H1 (cell line): ENCODE measurements at regions not wholly inside any gene's neighbourhood (a gene's known extent, or its start where the extent isn't known, plus 50 kb on each side); places are given as distances from the start of the nearest gene placed in this dataset.

ENCODE experiments used
- CTCF ChIA-PET: fragments of 300-600 bp; sonication (Branson Sonifier 250); formaldehyde crosslinking; loops from one replicate; lab custom pipeline; 2021; ENCODE audit not compliant: partially characterized antibody; lab: Charles Lee
- POLR2A ChIA-PET: fragments of 300-600 bp; sonication (Branson Sonifier 250); formaldehyde crosslinking; loops from one replicate; lab custom pipeline; 2021; ENCODE audit warnings: inconsistent platforms; ENCODE audit not compliant: partially characterized antibody; lab: Charles Lee
- DNase-seq, 2 experiments: peaks; one replicate each; pipeline versions ENCODE4 v3.0.0 to v3.0.0-alpha.2; 2010 to 2022; ENCODE audit warnings: low spot score in 2 of 2, low read depth in 1 of 2, mixed read lengths in 1 of 2
- FAIRE-seq: peaks from 2 replicates; lab custom pipeline; 2011; peaks lifted over from hg19 to GRCh38; lab: Jason Lieb, UNC
- H2AFZ ChIP-seq: 2 replicates; pipeline ENCODE4 v1.8.1; 2012; ENCODE audit warnings: low read length, inconsistent platforms
- H2AK5ac ChIP-seq: 2 replicates; pipeline ENCODE4 v1.6.1; 2013; ENCODE audit warnings: low read depth, low read length
- H2BK120ac ChIP-seq: replicated peaks from 2 replicates; pipeline ENCODE3; 2013; ENCODE audit warnings: low read depth, low read length, inconsistent platforms
- H2BK12ac ChIP-seq: 2 replicates; pipeline ENCODE4 v1.6.1; 2013; ENCODE audit warnings: low read depth, low read length
- H2BK15ac ChIP-seq: 2 replicates; pipeline ENCODE4 v1.6.1; 2013; ENCODE audit warnings: low read length
- H2BK20ac ChIP-seq: 2 replicates; pipeline ENCODE4 v1.6.1; 2013; ENCODE audit warnings: low read length
- H2BK5ac ChIP-seq: 2 replicates; pipeline ENCODE4 v1.6.1; 2013; ENCODE audit warnings: low read depth, low read length
- H3K14ac ChIP-seq: 2 replicates; pipeline ENCODE4 v1.6.1; 2013; ENCODE audit warnings: inconsistent platforms; ENCODE audit not compliant: insufficient read length
- H3K18ac ChIP-seq: 2 replicates; pipeline ENCODE4 v1.6.1; 2013; ENCODE audit warnings: low read length; ENCODE audit errors: extremely low read depth
- H3K23ac ChIP-seq: 2 replicates; pipeline ENCODE4 v1.6.1; 2013; ENCODE audit warnings: inconsistent platforms; ENCODE audit not compliant: insufficient read length
- H3K23me2 ChIP-seq: 2 replicates; pipeline ENCODE4 v1.6.1; 2013; ENCODE audit warnings: low read depth, low read length
- H3K27ac ChIP-seq: 2 replicates; pipeline ENCODE4 v1.6.1; 2011; ENCODE audit warnings: low read depth, low read length, inconsistent platforms
- H3K27me3 ChIP-seq, 4 experiments: replicated peaks in 1 of 4; 1 replicate in 1 of 4; 2 replicates in 3 of 4; pipeline versions ENCODE4 v1.6.1 to v1.8.1; 2011 to 2013; ENCODE audit warnings: low read length in 3 of 4, mild to moderate bottlenecking in 3 of 4, inconsistent platforms in 2 of 4, mixed read lengths in 2 of 4, moderate library complexity in 1 of 4; ENCODE audit not compliant: control insufficient read depth in 3 of 4, insufficient read depth in 3 of 4; ENCODE audit errors: extremely low read depth in 1 of 4
- H3K36me3 ChIP-seq, 4 experiments: 2 replicates each; pipeline versions ENCODE4 v1.6.1 to v1.8.1; 2011 to 2013; ENCODE audit warnings: mild to moderate bottlenecking in 4 of 4, low read length in 3 of 4, moderate library complexity in 2 of 4, control low read depth in 1 of 4, inconsistent platforms in 1 of 4; ENCODE audit not compliant: insufficient read depth in 4 of 4, control insufficient read depth in 2 of 4
- H3K4ac ChIP-seq: replicated peaks from 2 replicates; pipeline ENCODE3; 2013; ENCODE audit warnings: low read length, low read depth, mixed read lengths, inconsistent platforms; ENCODE audit not compliant: insufficient read length
- H3K4me1 ChIP-seq, 4 experiments: replicated peaks in 1 of 4; 1 replicate in 1 of 4; 2 replicates in 3 of 4; pipeline versions ENCODE4 v1.6.1 to v1.8.1; 2011 to 2013; ENCODE audit warnings: low read length in 3 of 4, inconsistent platforms in 2 of 4, mixed read lengths in 1 of 4; ENCODE audit not compliant: insufficient read depth in 4 of 4, control insufficient read depth in 3 of 4
- H3K4me2 ChIP-seq, 2 experiments: 2 replicates each; pipeline versions ENCODE4 v1.6.1 to v1.8.1; 2011 to 2013; ENCODE audit warnings: low read depth in 2 of 2, low read length in 2 of 2, control low read depth in 1 of 2, inconsistent platforms in 1 of 2, mild to moderate bottlenecking in 1 of 2; ENCODE audit not compliant: insufficient read depth in 1 of 2
- H3K4me3 ChIP-seq, 4 experiments: fragments of 200-600, 300-600 bp in 1 of 4; sonication (generic), shearing (Covaris generic), sonication (Bioruptor Twin) in 1 of 4; 2 replicates each; pipeline versions ENCODE4 v1.5.1 to v1.8.1; 2011 to 2016; ENCODE audit warnings: low read length in 4 of 4, low read depth in 3 of 4, control low read depth in 2 of 4, inconsistent platforms in 2 of 4, mild to moderate bottlenecking in 2 of 4, mixed read lengths in 1 of 4, moderate library complexity in 1 of 4; ENCODE audit not compliant: insufficient read depth in 2 of 4; ENCODE audit errors: extremely low read depth in 1 of 4
- H3K56ac ChIP-seq: replicated peaks from 2 replicates; pipeline ENCODE3; 2013; ENCODE audit warnings: low read depth, mild to moderate bottlenecking, mixed read lengths, low read length, inconsistent platforms; ENCODE audit not compliant: insufficient read length
- H3K79me1 ChIP-seq: 2 replicates; pipeline ENCODE4 v1.6.1; 2013; ENCODE audit warnings: low read depth, low read length, control low read depth
- H3K79me2 ChIP-seq, 2 experiments: 2 replicates each; pipeline versions ENCODE4 v1.6.1 to v1.8.1; 2012 to 2013; ENCODE audit warnings: low read length in 2 of 2, mild to moderate bottlenecking in 2 of 2, inconsistent platforms in 1 of 2; ENCODE audit not compliant: insufficient read depth in 2 of 2, control insufficient read depth in 1 of 2
- H3K9ac ChIP-seq, 4 experiments: replicated peaks in 1 of 4; 1 replicate in 1 of 4; 2 replicates in 3 of 4; pipeline versions ENCODE4 v1.6.1 to v1.8.1; 2011 to 2013; ENCODE audit warnings: low read depth in 3 of 4, low read length in 3 of 4, control low read depth in 2 of 4, mild to moderate bottlenecking in 2 of 4, moderate library complexity in 2 of 4, inconsistent platforms in 1 of 4; ENCODE audit errors: extremely low read depth in 1 of 4
- H3K9me3 ChIP-seq, 2 experiments: 2 replicates each; pipeline versions ENCODE4 v1.6.1 to v1.8.1; 2012 to 2013; ENCODE audit warnings: mild to moderate bottlenecking in 2 of 2, moderate library complexity in 2 of 2, control low read depth in 1 of 2, inconsistent platforms in 1 of 2, low read depth in 1 of 2, low read length in 1 of 2, mixed read lengths in 1 of 2; ENCODE audit not compliant: insufficient read depth in 2 of 2
- H4K20me1 ChIP-seq, 2 experiments: replicated peaks in 1 of 2; 2 replicates each; pipeline versions ENCODE3 to v1.8.1; 2011 to 2013; ENCODE audit warnings: inconsistent platforms in 2 of 2, low read length in 2 of 2, mild to moderate bottlenecking in 1 of 2; ENCODE audit not compliant: insufficient read depth in 2 of 2, control insufficient read depth in 1 of 2
- H4K5ac ChIP-seq: 2 replicates; pipeline ENCODE4 v1.6.1; 2013; ENCODE audit warnings: low read length, low read depth, mixed read lengths, inconsistent platforms; ENCODE audit not compliant: insufficient read length
- H4K8ac ChIP-seq: 2 replicates; pipeline ENCODE4 v1.8.0; 2013; ENCODE audit warnings: mild to moderate bottlenecking, moderate library complexity, low read length, inconsistent platforms; ENCODE audit not compliant: insufficient read depth; ENCODE audit errors: extremely low read depth
- H4K91ac ChIP-seq: replicated peaks from 2 replicates; pipeline ENCODE3; 2013; ENCODE audit warnings: low read length, mixed read lengths, inconsistent platforms; ENCODE audit not compliant: insufficient read length
- HDAC2 ChIP-seq, 2 experiments: fragments of 300-600 bp in 1 of 2; sonication (generic) in 1 of 2; IDR thresholded peaks; 2 replicates each; pipeline ENCODE4 v1.6.1; 2011 to 2012; ENCODE audit warnings: low read depth in 2 of 2, low read length in 2 of 2, mild to moderate bottlenecking in 2 of 2, moderate library complexity in 2 of 2, borderline replicate concordance in 1 of 2, inconsistent platforms in 1 of 2
- JUN ChIP-seq: IDR thresholded peaks from 2 replicates; pipeline ENCODE4 v1.6.1; 2011; ENCODE audit warnings: low read depth, mild to moderate bottlenecking, improper control_type of control experiment, low read length
- JUND ChIP-seq: IDR thresholded peaks from 2 replicates; pipeline ENCODE4 v1.6.1; 2011; ENCODE audit warnings: mild to moderate bottlenecking, improper control_type of control experiment, low read length
- KDM1A ChIP-seq: fragments of 200-600, 300-600 bp; sonication (generic); IDR thresholded peaks from 2 replicates; pipeline ENCODE4 v1.7.1; 2016; ENCODE audit warnings: mild to moderate bottlenecking, low read length, borderline replicate concordance
- RXRA ChIP-seq: IDR thresholded peaks from 2 replicates; pipeline ENCODE4 v1.6.1; 2011; ENCODE audit warnings: low read depth, mild to moderate bottlenecking, low read length, moderate library complexity; ENCODE audit not compliant: insufficient read depth
- SIN3A ChIP-seq, 2 experiments: IDR thresholded peaks in 1 of 2; conservative IDR thresholded peaks in 1 of 2; 2 replicates each; pipeline ENCODE4 v1.6.1; 2011 to 2012; ENCODE audit warnings: low read length in 2 of 2, improper control_type of control experiment in 1 of 2, low read depth in 1 of 2, mild to moderate bottlenecking in 1 of 2
- SIX5 ChIP-seq: IDR thresholded peaks from 2 replicates; pipeline ENCODE4 v1.6.1; 2011; ENCODE audit warnings: mild to moderate bottlenecking, low read depth, low read length
- WGBS, 2 experiments: shearing (Covaris generic) in 1 of 2; methylation state at CpG; one replicate each; pipeline versions ENCODE4 v1.1.6 to v1.1.7; 2013 to 2015; ENCODE audit warnings: low lambda C conversion rate in 2 of 2, mixed read lengths in 2 of 2, inconsistent platforms in 1 of 2, low coverage in 1 of 2, missing lambda C conversion rate in 1 of 2; ENCODE audit not compliant: insufficient replicate concordance in 2 of 2, insufficient coverage in 1 of 2, insufficient read length in 1 of 2; ENCODE audit errors: extremely low coverage in 1 of 2, missing lambda C conversion rate in 1 of 2; 5-methylcytosine and 5-hydroxymethylcytosine counted together

DNA sequence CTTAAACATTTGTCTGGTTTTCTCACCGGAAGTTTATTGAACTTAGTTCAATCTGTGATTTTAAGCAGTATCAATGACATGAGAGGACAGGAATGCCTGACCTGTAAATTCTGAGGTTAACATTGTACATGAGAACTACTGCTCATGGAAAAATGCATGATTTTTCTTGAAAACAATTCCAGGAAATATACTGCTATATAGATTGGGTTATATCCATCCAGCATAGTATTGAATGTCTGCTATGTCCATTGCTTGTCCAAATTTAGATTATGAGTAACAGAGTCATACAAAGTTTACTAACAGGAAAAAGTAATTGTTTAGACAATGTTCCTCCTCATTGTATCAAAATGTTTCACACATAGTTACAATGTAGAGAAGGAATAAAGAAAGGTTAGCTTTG, 606.8 kb downstream of the DACH1 start (continued):
- TF ChIP-seq SIX5: no peak

DNA sequence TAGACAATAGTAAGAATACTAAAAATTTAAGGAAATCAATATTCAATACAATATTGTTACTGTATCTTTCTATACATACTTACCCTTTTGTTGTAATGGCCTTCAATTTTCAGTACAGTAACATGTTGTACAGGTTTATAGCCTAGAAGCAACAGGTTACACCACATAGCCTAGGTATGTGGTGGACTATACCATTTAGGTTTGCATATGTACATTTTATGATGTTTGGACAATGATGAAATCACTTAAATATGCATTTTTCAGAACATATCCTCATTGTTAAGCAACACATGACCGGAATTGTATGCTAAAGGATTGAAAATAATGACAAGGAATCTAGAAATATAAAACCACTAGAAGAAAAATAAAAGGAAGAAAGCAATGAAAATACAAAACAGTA, 611.4 kb downstream of the DACH1 start:
- Histone ChIP-seq H3K14ac (no peak overlapping the region), H3K4ac (no peak overlapping the region)

More for the DNA sequence above, 611.4 kb downstream of the DACH1 start:
- Histone ChIP-seq H3K9ac (no peak overlapping the region), H3K56ac (no peak overlapping the region), H2AFZ (no peak overlapping the region), H2BK120ac (no peak overlapping the region), H4K20me1 (no peaks in the 10 kb centered on the region), H4K5ac (no peak overlapping the region)
- TF ChIP-seq JUND (no peak), JUN (no peak), RXRA (no peak), KDM1A (no peak), HDAC2 (IDR thresholded peaks at IDR 0.05; ENCODE audit: borderline replicate concordance in 1 of 2, low read depth in 2 of 2, low read length in 2 of 2) (no peak), SIN3A (conservative IDR thresholded peaks at IDR 0.05 in 1 of 2, IDR thresholded peaks at IDR 0.05 in 1 of 2; ENCODE audit: low read depth in 1 of 2, low read length in 2 of 2) (no peak)
- TF ChIP-seq, all 59 proteins: peak for 0
- H3K27me3 ChIP-seq: no peaks in the 10 kb centered on the region
- H3K23me2 ChIP-seq: no peaks in the 10 kb centered on the region
- ChIA-PET POLR2A (no interaction called here), CTCF (no interaction called here)
- no peak overlapping the region for H3K4me2 ChIP-seq
- no peak for DNase-seq
- H3K36me3 ChIP-seq: no peaks in the 10 kb centered on the region
- no peak overlapping the region for H3K4me3 ChIP-seq
- no peak overlapping the region for H3K18ac ChIP-seq
- H3K27ac ChIP-seq: no peak overlapping the region
- H3K9me3 ChIP-seq: no peaks in the 10 kb centered on the region
- WGBS, 2 experiments: 92% methylated on average over 1 of the region's 1 CpG; no CpG with 5 or more reads in 1 of the 2 experiments
- no peak for FAIRE-seq
- no peak overlapping the region for H4K8ac ChIP-seq
- H4K91ac ChIP-seq: no peak overlapping the region
- no peaks in the 10 kb centered on the region for H3K79me1 ChIP-seq
- no peaks in the 10 kb centered on the region for H3K4me1 ChIP-seq
- H2AK5ac ChIP-seq: no peak overlapping the region
- no peaks in the 10 kb centered on the region for H3K79me2 ChIP-seq
- no peak overlapping the region for H3K23ac ChIP-seq
- no peak overlapping the region for H2BK20ac ChIP-seq
- H2BK12ac ChIP-seq: no peak overlapping the region
- no peak overlapping the region for H2BK15ac ChIP-seq
- H2BK5ac ChIP-seq: no peak overlapping the region
